NCI-H1436 treated with DMSO at 0.1 percent for 48 hours (cell line): ENCODE measurements at regions not wholly inside any gene's neighbourhood (a gene's known extent, or its start where the extent isn't known, plus 50 kb on each side); places are given as distances from the start of the nearest gene placed in this dataset.
"Not testable (repeated sequence)": the region's sequence is repeated elsewhere in the genome, so short reads cannot be mapped to it uniquely, and the experiment has no call there.

Experiments used
- DNase-seq: peaks from one replicate; lab custom pipeline; 2025; lab: John Stamatoyannopoulos, UW

GRCh38 chrX:122567911-122568310 is 616.2 kb upstream of the GRIA3 start:
- DNase-seq: no peak

- no peak for DNase-seq
Measured at GRCh38 chrX:122572461-122572860, 611.6 kb upstream of the GRIA3 start.

- DNase-seq: no peak
Measured at GRCh38 chrX:122579036-122579435, 605.0 kb upstream of the GRIA3 start.

GRCh38 chrX:122579526-122579925 is 604.6 kb upstream of the GRIA3 start:
- DNase-seq: no peak

GRCh38 chrX:122582280-122582974 is 601.7 kb upstream of the GRIA3 start:
- no peak for DNase-seq

- no peak for DNase-seq
Measured at GRCh38 chrX:122582975-122583305, 601.1 kb upstream of the GRIA3 start.

- no peak for DNase-seq
Measured at GRCh38 chrX:122583551-122583950, 600.5 kb upstream of the GRIA3 start.

GRCh38 chrX:122584981-122585380 is 599.1 kb upstream of the GRIA3 start:
- no peak for DNase-seq

- DNase-seq: no peak
Measured at GRCh38 chrX:122586831-122587230, 597.2 kb upstream of the GRIA3 start.

GRCh38 chrX:122591546-122591945 is 592.5 kb upstream of the GRIA3 start:
- DNase-seq: no peak

GRCh38 chrX:122596998-122597397 is 587.1 kb upstream of the GRIA3 start:
- DNase-seq: no peak

GRCh38 chrX:122622795-122623194 is 561.3 kb upstream of the GRIA3 start:
- no peak for DNase-seq

GRCh38 chrX:122625239-122625638 is 558.8 kb upstream of the GRIA3 start:
- no peak for DNase-seq

GRCh38 chrX:122625821-122626220 is 558.3 kb upstream of the GRIA3 start:
- no peak for DNase-seq

- DNase-seq: no peak
Measured at GRCh38 chrX:122626871-122627270, 557.2 kb upstream of the GRIA3 start.

- no peak for DNase-seq
Measured at GRCh38 chrX:122641136-122641535, 542.9 kb upstream of the GRIA3 start.

GRCh38 chrX:122641826-122642225 is 542.3 kb upstream of the GRIA3 start:
- no peak for DNase-seq

- not testable (repeated sequence) for DNase-seq
Measured at GRCh38 chrX:122655256-122655655, 528.8 kb upstream of the GRIA3 start.

GRCh38 chrX:122666601-122667000 is 517.5 kb upstream of the GRIA3 start:
- no peak for DNase-seq

GRCh38 chrX:122667667-122668066 is 516.4 kb upstream of the GRIA3 start:
- DNase-seq: no peak

GRCh38 chrX:122703762-122704161 is 480.3 kb upstream of the GRIA3 start:
- DNase-seq: no peak

- no peak for DNase-seq
Measured at GRCh38 chrX:122739770-122740169, 444.3 kb upstream of the GRIA3 start.

GRCh38 chrX:122770581-122770980 is 413.5 kb upstream of the GRIA3 start:
- no peak for DNase-seq

- DNase-seq: no peak
Measured at GRCh38 chrX:122771933-122772332, 412.1 kb upstream of the GRIA3 start.

GRCh38 chrX:122777766-122778165 is 406.3 kb upstream of the GRIA3 start:
- no peak for DNase-seq
